GM19438 (cell line): ENCODE measurements at regions not wholly inside any gene's neighbourhood (a gene's known extent, or its start where the extent isn't known, plus 50 kb on each side); places are given as distances from the start of the nearest gene placed in this dataset.

Source experiments
- ATAC-seq: cut with Tn5 transposase; IDR thresholded peaks from one replicate; pipeline ENCODE4 v1.9.1; 2021; ENCODE audit warnings: low read depth; ENCODE audit not compliant: unreplicated experiment

GRCh38 chr11:115930886-115931547 lies 426.8 kb upstream of the CADM1 start:
- ATAC-seq, result no peak

GRCh38 chr11:115930291-115930690 lies 426.1 kb upstream of the CADM1 start:
- no peak for ATAC-seq

GRCh38 chr11:115929618-115930129 lies 425.5 kb upstream of the CADM1 start:
- no peak for ATAC-seq

- ATAC-seq, result no peak
Observed at GRCh38 chr11:115928811-115929210, 424.6 kb upstream of the CADM1 start.

GRCh38 chr11:115927823-115928329 lies 423.7 kb upstream of the CADM1 start:
- ATAC-seq, result peak; percentile 46

GRCh38 chr11:115926601-115927000 lies 422.4 kb upstream of the CADM1 start:
- no peak for ATAC-seq

- ATAC-seq, result no peak
Observed at GRCh38 chr11:115926138-115926537, 421.9 kb upstream of the CADM1 start.

- no peak for ATAC-seq
Observed at GRCh38 chr11:115925568-115926090, 421.4 kb upstream of the CADM1 start.

- ATAC-seq, result peak; percentile 72
Observed at GRCh38 chr11:115924744-115925567, 420.7 kb upstream of the CADM1 start.

GRCh38 chr11:115922876-115923275 lies 418.7 kb upstream of the CADM1 start:
- no peak for ATAC-seq

GRCh38 chr11:115921986-115922385 lies 417.8 kb upstream of the CADM1 start:
- no peak for ATAC-seq

GRCh38 chr11:115921540-115921939 lies 417.3 kb upstream of the CADM1 start:
- ATAC-seq, result no peak

GRCh38 chr11:115920841-115921480 lies 416.7 kb upstream of the CADM1 start:
- no peak for ATAC-seq

- no peak for ATAC-seq
Observed at GRCh38 chr11:115920092-115920461, 415.9 kb upstream of the CADM1 start.

GRCh38 chr11:115919341-115920091 lies 415.3 kb upstream of the CADM1 start:
- ATAC-seq, result peak; percentile 58

- ATAC-seq, result no peak
Observed at GRCh38 chr11:115918576-115918975, 414.4 kb upstream of the CADM1 start.

- no peak for ATAC-seq
Observed at GRCh38 chr11:115916608-115917007, 412.4 kb upstream of the CADM1 start.

- ATAC-seq, result peak; percentile 67
Observed at GRCh38 chr11:115912484-115912945, 408.3 kb upstream of the CADM1 start.

GRCh38 chr11:115911613-115912346 lies 407.6 kb upstream of the CADM1 start:
- no peak for ATAC-seq
